ENCODE measurements at regions not wholly inside any gene's neighbourhood (a gene's known extent, or its start where the extent isn't known, plus 50 kb on each side); places are given as distances from the start of the nearest gene placed in this dataset.

- Histone ChIP-seq H3K27me3 (ENCODE audit: control insufficient read depth in 4 of 4, insufficient read depth in 4 of 4, low read length in 3 of 4) (no peaks in the 10 kb centered on the region), H3K36me3 (ENCODE audit: control insufficient read depth in 4 of 4, insufficient read depth in 3 of 4, low read depth in 1 of 4, low read length in 3 of 4) (no peaks in the 10 kb centered on the region), H3K9ac (ENCODE audit: low read depth in 1 of 2, low read length in 2 of 2) (no peak overlapping the region), H3K4me1 (ENCODE audit: control insufficient read depth in 4 of 4, insufficient read depth in 4 of 4, low read length in 3 of 4) (no peaks in the 10 kb centered on the region), H3K4me3 (ENCODE audit: low read depth in 1 of 3, low read length in 3 of 3) (no peak overlapping the region), H3K9me3 (ENCODE audit: control insufficient read depth in 4 of 4, low read length in 3 of 4) (no peaks in the 10 kb centered on the region), H3K27ac (ENCODE audit: low read depth in 1 of 2, low read length in 2 of 2) (no peak overlapping the region)
- WGBS, result 66% methylated on average over 4 of the region's 4 CpGs
- TF ChIP-seq FOXA1 (IDR thresholded peaks at IDR 0.05), result no peak
- TF ChIP-seq TAF1 (conservative IDR thresholded peaks at IDR 0.05), result no peak
- no peak for TF ChIP-seq YY1 (IDR thresholded peaks at IDR 0.05)
- no peak for TF ChIP-seq NR2F2 (IDR thresholded peaks at IDR 0.05)
- no peak for TF ChIP-seq HNF4A (conservative IDR thresholded peaks at IDR 0.05)
- TF ChIP-seq SP1 (IDR thresholded peaks at IDR 0.05), result no peak
- no peak for TF ChIP-seq RAD21 (IDR thresholded peaks at IDR 0.05)
- no peak for TF ChIP-seq REST (IDR thresholded peaks at IDR 0.05)
- no peak for DNase-seq (ENCODE audit: low spot score)
Measured at GRCh38 chr13:83019986-83020385, 862.3 kb downstream of the SLITRK1 start.

- H3K9ac ChIP-seq (ENCODE audit: low read depth in 1 of 2, low read length in 2 of 2), result no peak overlapping the region
- no peaks in the 10 kb centered on the region for H3K9me3 ChIP-seq (ENCODE audit: control insufficient read depth in 4 of 4, low read length in 3 of 4)
- no peak for DNase-seq (ENCODE audit: low spot score)
- H3K36me3 ChIP-seq (ENCODE audit: control insufficient read depth in 4 of 4, insufficient read depth in 3 of 4, low read depth in 1 of 4, low read length in 3 of 4), result no peaks in the 10 kb centered on the region
- H3K4me3 ChIP-seq (ENCODE audit: low read depth in 1 of 3, low read length in 3 of 3), result no peak overlapping the region
- no peaks in the 10 kb centered on the region for H3K27me3 ChIP-seq (ENCODE audit: control insufficient read depth in 4 of 4, insufficient read depth in 4 of 4, low read length in 3 of 4)
- TF ChIP-seq ATF3 (IDR thresholded peaks at IDR 0.05), result no peak
- TF ChIP-seq RAD21 (IDR thresholded peaks at IDR 0.05), result no peak
- TF ChIP-seq FOXA2 (IDR thresholded peaks at IDR 0.05), result no peak
- TF ChIP-seq JUND (IDR thresholded peaks at IDR 0.05), result no peak
- TF ChIP-seq MAX (IDR thresholded peaks at IDR 0.05), result no peak
- no peak for TF ChIP-seq REST (IDR thresholded peaks at IDR 0.05)
- no peaks in the 10 kb centered on the region for H3K4me1 ChIP-seq (ENCODE audit: control insufficient read depth in 4 of 4, insufficient read depth in 4 of 4, low read length in 3 of 4)
- 44% methylated on average over 2 of the region's 2 CpGs for WGBS
- H3K27ac ChIP-seq (ENCODE audit: low read depth in 1 of 2, low read length in 2 of 2), result no peak overlapping the region
Measured at GRCh38 chr13:83009987-83010386, 872.3 kb downstream of the SLITRK1 start.
